PC-9 (cell line): ENCODE measurements at regions not wholly inside any gene's neighbourhood (a gene's known extent, or its start where the extent isn't known, plus 50 kb on each side); places are given as distances from the start of the nearest gene placed in this dataset.
"Not testable (repeated sequence)": the region's sequence is repeated elsewhere in the genome, so short reads cannot be mapped to it uniquely, and the experiment has no call there.

ENCODE experiments used
- BruUV-seq: library from RNA; stranded (reverse); fragments of 400-500 nt; replicated peaks from 2 replicates; lab custom pipeline; 2021; lab: Mats Ljungman, UMichigan
- CTCF ChIA-PET: fragments of 300-600 bp; sonication (Branson Sonifier 250); formaldehyde crosslinking; loops from one replicate; lab custom pipeline; 2022; ENCODE audit warnings: antibody characterized with exemption; lab: Charles Lee
- POLR2A ChIA-PET: fragments of 300-600 bp; sonication (Branson Sonifier 250); formaldehyde crosslinking; loops from one replicate; lab custom pipeline; 2022; ENCODE audit warnings: antibody characterized with exemption; ENCODE audit not compliant: unreplicated experiment; lab: Charles Lee
- DNase-seq, 2 experiments: peaks; one replicate each; pipeline versions ENCODE4 v3.0.0 to v3.0.0-alpha.2; 2015 to 2022; ENCODE audit warnings: mixed read lengths in 1 of 2
- H2AFZ ChIP-seq: fragments of 200-600 bp; sonication (generic); 2 replicates; pipeline ENCODE4 v1.8.1; 2017; ENCODE audit warnings: antibody characterized with exemption
- H3F3A ChIP-seq: fragments of 200-600 bp; sonication (generic); 2 replicates; pipeline ENCODE4 v1.8.1; 2017; ENCODE audit warnings: antibody characterized with exemption, mild to moderate bottlenecking, low read depth; ENCODE audit not compliant: insufficient read depth
- H3K27ac ChIP-seq: fragments of 200-600 bp; sonication (generic); 2 replicates; pipeline ENCODE4 v1.6.1; 2016; ENCODE audit warnings: mixed run types
- H3K27me3 ChIP-seq: fragments of 200-600 bp; sonication (generic); 2 replicates; pipeline ENCODE4 v1.6.1; 2016; ENCODE audit warnings: low read depth, mixed run types; ENCODE audit not compliant: insufficient read depth
- H3K36me3 ChIP-seq: fragments of 200-600 bp; sonication (generic); 2 replicates; pipeline ENCODE4 v1.6.1; 2016; ENCODE audit warnings: low read depth, mixed run types
- H3K4me1 ChIP-seq: fragments of 200-600 bp; sonication (generic); replicated peaks from 2 replicates; pipeline ENCODE4 v1.6.1; 2016; ENCODE audit warnings: mixed run types; ENCODE audit not compliant: insufficient read depth
- H3K4me2 ChIP-seq: fragments of 200-600 bp; sonication (generic); 2 replicates; pipeline ENCODE4 v1.6.1; 2017; ENCODE audit warnings: mixed run types
- H3K4me3 ChIP-seq: fragments of 200-600 bp; sonication (generic); 2 replicates; pipeline ENCODE4 v1.6.1; 2016; ENCODE audit warnings: mixed run types
- H3K79me2 ChIP-seq: fragments of 200-600 bp; sonication (generic); 2 replicates; pipeline ENCODE4 v1.6.1; 2017; ENCODE audit warnings: low read depth, mixed run types
- H3K9me2 ChIP-seq: fragments of 200-600 bp; sonication (generic); 2 replicates; pipeline ENCODE4 v1.8.1; 2017; ENCODE audit warnings: mild to moderate bottlenecking; ENCODE audit not compliant: insufficient read depth
- H3K9me3 ChIP-seq: fragments of 200-600 bp; sonication (generic); 2 replicates; pipeline ENCODE4 v1.8.1; 2016; ENCODE audit warnings: low read depth; ENCODE audit not compliant: insufficient read depth
- H4K20me1 ChIP-seq: fragments of 200-600 bp; sonication (generic); 2 replicates; pipeline ENCODE4 v1.8.1; 2017; ENCODE audit not compliant: insufficient read depth
- EZH2 ChIP-seq: fragments of 200-600 bp; sonication (generic); IDR thresholded peaks from 2 replicates; pipeline ENCODE4 v1.8.0; 2017; ENCODE audit warnings: antibody characterized with exemption, low read depth
- intact Hi-C: fragments of 100-400 bp; cut with micrococcal nuclease; formaldehyde crosslinking; loops from one replicate; pipeline ENCODE4 v1.10.0; 2022; ENCODE audit not compliant: unreplicated experiment
- TF ChIP-seq, protein P1 (sequence below): fragments of 200-600 bp; sonication (generic); conservative IDR thresholded peaks from 2 replicates; pipeline ENCODE4 v1.6.1; 2017; ENCODE audit warnings: mixed run types, antibody characterized with exemption, mild to moderate bottlenecking, moderate library complexity

- no peaks in the 10 kb centered on the region for H3F3A ChIP-seq
- H3K27ac ChIP-seq, result no peak overlapping the region
- H3K79me2 ChIP-seq, result no peaks in the 10 kb centered on the region
- CTCF ChIA-PET, result no interaction called here
- H3K27me3 ChIP-seq, result peaks cover 14% of the 10 kb centered on the region; the same call in 1 of the 2 replicates
- BruUV-seq, result no TSS peak
- no peaks in the 10 kb centered on the region for H3K36me3 ChIP-seq
- no peaks in the 10 kb centered on the region for H3K4me1 ChIP-seq
- H3K4me2 ChIP-seq, result no peak overlapping the region
- no peaks in the 10 kb centered on the region for H3K9me2 ChIP-seq
- no peak overlapping the region for H3K4me3 ChIP-seq
- TF ChIP-seq EZH2, result no peak
- TF ChIP-seq, protein P1, sequence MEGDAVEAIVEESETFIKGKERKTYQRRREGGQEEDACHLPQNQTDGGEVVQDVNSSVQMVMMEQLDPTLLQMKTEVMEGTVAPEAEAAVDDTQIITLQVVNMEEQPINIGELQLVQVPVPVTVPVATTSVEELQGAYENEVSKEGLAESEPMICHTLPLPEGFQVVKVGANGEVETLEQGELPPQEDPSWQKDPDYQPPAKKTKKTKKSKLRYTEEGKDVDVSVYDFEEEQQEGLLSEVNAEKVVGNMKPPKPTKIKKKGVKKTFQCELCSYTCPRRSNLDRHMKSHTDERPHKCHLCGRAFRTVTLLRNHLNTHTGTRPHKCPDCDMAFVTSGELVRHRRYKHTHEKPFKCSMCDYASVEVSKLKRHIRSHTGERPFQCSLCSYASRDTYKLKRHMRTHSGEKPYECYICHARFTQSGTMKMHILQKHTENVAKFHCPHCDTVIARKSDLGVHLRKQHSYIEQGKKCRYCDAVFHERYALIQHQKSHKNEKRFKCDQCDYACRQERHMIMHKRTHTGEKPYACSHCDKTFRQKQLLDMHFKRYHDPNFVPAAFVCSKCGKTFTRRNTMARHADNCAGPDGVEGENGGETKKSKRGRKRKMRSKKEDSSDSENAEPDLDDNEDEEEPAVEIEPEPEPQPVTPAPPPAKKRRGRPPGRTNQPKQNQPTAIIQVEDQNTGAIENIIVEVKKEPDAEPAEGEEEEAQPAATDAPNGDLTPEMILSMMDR, result no peak
- intact Hi-C loops, result no loop called here
- DNase-seq, result no peak
- no peaks in the 10 kb centered on the region for H4K20me1 ChIP-seq
- no peak overlapping the region for H2AFZ ChIP-seq
- POLR2A ChIA-PET, result no interaction called here
- no peaks in the 10 kb centered on the region for H3K9me3 ChIP-seq
Observed at GRCh38 chr15:22240403-22240802, 160.1 kb downstream of the OR4M2 start.

DNA sequence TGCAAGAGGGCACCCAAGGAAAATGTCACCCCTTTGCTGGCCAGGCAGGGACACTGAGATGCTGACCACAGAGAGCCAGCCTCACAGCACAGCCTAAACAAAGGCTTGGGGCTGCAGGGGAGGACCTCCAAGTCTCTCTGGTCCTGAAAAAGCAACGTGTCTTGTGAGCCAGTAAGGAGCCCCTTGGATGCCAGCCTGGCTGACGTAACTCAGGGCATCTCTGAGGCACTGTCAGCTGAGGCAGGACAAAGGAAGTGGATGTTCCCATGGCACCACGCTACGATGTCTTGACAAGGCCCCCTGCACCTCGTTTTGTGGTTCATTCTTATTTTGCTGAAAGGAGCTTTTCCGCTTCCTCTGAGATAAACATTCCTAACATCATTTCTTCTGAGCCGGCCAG, 160.7 kb downstream of the OR4M2 start:
- Histone ChIP-seq H3K9me2 (no peaks in the 10 kb centered on the region), H3K27ac (no peak overlapping the region), H3K36me3 (no peaks in the 10 kb centered on the region), H3F3A (no peaks in the 10 kb centered on the region), H3K9me3 (no peaks in the 10 kb centered on the region), H3K4me1 (no peaks in the 10 kb centered on the region), H3K4me2 (no peak overlapping the region), H3K4me3 (no peak overlapping the region), H3K79me2 (no peaks in the 10 kb centered on the region), H3K27me3 (peaks cover 14% of the 10 kb centered on the region; the same call in 1 of the 2 replicates), H4K20me1 (no peaks in the 10 kb centered on the region), H2AFZ (no peak overlapping the region)
- CTCF ChIA-PET, result no interaction called here
- POLR2A ChIA-PET, result no interaction called here
- TF ChIP-seq, protein P1, result no peak
- TF ChIP-seq EZH2, result no peak
- BruUV-seq, result no TSS peak
- no peak for DNase-seq
- intact Hi-C loops, result no loop called here

GRCh38 chr15:22241451-22241850, 161.1 kb downstream of the OR4M2 start:
- POLR2A ChIA-PET, result no interaction called here

GRCh38 chr15:22242311-22242710, 162.0 kb downstream of the OR4M2 start:
- BruUV-seq, H3K79me2 ChIP-seq, H4K20me1 ChIP-seq, POLR2A ChIA-PET, H3K9me3 ChIP-seq, H3K4me3 ChIP-seq, H3K9me2 ChIP-seq, intact Hi-C loops, H2AFZ ChIP-seq, DNase-seq, H3K4me1 ChIP-seq, CTCF ChIA-PET, H3K36me3 ChIP-seq, H3K4me2 ChIP-seq, H3K27ac ChIP-seq, H3F3A ChIP-seq: not testable (repeated sequence)
- peaks cover 14% of the 10 kb centered on the region; the same call in 1 of the 2 replicates for H3K27me3 ChIP-seq

More at GRCh38 chr15:22241451-22241850, 161.1 kb downstream of the OR4M2 start:
- peaks cover 14% of the 10 kb centered on the region; the same call in 1 of the 2 replicates for H3K27me3 ChIP-seq
- H3K4me3 ChIP-seq, result no peak overlapping the region
- CTCF ChIA-PET, result no interaction called here
- H3K9me3 ChIP-seq, result no peaks in the 10 kb centered on the region
- H4K20me1 ChIP-seq, result no peaks in the 10 kb centered on the region
- TF ChIP-seq, protein P1, result no peak
- TF ChIP-seq EZH2, result no peak
- no peak overlapping the region for H3K4me2 ChIP-seq
- no peak for DNase-seq
- no peaks in the 10 kb centered on the region for H3K79me2 ChIP-seq
- no peaks in the 10 kb centered on the region for H3K36me3 ChIP-seq
- no peaks in the 10 kb centered on the region for H3K9me2 ChIP-seq
- no peak overlapping the region for H2AFZ ChIP-seq
- no TSS peak for BruUV-seq
- no peaks in the 10 kb centered on the region for H3F3A ChIP-seq
- H3K4me1 ChIP-seq, result no peaks in the 10 kb centered on the region
- intact Hi-C loops, result no loop called here
- no peak overlapping the region for H3K27ac ChIP-seq
